ENCODE measurements at regions not wholly inside any gene's neighbourhood (a gene's known extent, or its start where the extent isn't known, plus 50 kb on each side); places are given as distances from the start of the nearest gene placed in this dataset.
A peak's percentile ranks its signal among the peaks of the same experiment; 100 is the strongest.

DNA sequence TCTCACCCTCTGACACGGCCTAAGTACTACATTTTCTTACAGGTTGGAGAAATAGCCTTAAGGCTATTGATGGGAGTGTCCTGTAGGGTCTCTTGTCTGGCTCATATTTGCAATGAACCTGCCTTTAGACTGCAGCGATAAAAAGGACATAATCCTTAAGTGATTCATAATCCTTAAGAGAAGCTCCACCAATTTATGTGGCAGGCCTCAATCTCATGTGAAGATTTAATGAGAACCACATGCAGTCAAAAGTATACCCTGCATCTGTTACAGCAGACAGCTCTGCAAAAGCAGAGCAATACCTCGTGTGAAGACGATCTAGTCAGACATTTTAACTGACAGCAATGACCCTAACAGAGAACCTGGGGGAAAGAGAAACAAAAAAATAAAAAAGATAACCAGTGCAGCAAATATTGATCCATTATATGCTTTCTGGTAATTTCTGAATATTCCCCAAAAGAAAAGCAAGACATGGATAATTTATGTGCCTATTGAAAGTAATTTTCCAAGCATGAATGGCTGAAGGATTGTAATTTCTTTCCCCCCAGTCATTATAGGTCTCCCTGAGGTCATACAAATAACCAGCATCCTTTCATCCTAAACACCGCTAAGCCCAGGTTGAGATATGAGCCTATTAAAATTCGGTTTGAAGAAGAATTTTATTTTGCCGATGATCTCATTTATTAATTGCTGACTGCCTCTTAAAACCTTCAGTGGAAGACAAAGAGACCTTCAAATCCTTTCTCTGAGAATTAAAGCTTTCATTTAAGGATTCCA is 321.8 kb upstream of the NBEA start:
- no peak overlapping the region for H3K27ac ChIP-seq (ENCODE audit: low read depth, low read length)
- no peaks in the 10 kb centered on the region; the same call in 1 of the 2 replicates for H3K4me1 ChIP-seq (ENCODE audit: control insufficient read depth, insufficient read depth, low read length)
- H3K36me3 ChIP-seq (ENCODE audit: control insufficient read depth, insufficient read depth, low read length) = no peaks in the 10 kb centered on the region
- no peak overlapping the region for H3K4me3 ChIP-seq (ENCODE audit: low read depth, low read length)
- no peak overlapping the region for H3K9ac ChIP-seq (ENCODE audit: low read depth, low read length)
- H3K27me3 ChIP-seq (ENCODE audit: control insufficient read depth, insufficient read depth, low read length) = no peaks in the 10 kb centered on the region
- H3K9me3 ChIP-seq (ENCODE audit: control insufficient read depth, insufficient read depth, low read length) = no peaks in the 10 kb centered on the region

DNA sequence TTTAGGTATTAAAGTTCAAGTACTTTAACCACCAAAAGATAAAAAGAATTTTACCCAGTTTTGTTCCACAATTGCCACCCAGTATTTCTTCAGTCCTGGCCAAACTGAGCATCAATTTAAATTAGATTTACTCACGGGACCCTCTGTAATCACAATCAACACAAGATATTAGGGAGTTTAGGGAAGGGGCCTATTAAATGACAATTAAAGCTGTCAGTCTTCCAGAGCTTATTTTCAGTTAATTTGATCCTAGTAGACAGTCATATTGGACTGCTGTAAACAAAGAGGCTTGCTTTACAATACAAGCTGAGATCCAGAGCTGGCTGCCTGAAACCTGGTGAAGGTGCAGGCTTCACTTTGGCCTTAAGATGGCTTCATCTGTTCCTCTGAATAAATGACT is 321.2 kb upstream of the NBEA start:
- no peaks in the 10 kb centered on the region; the same call in 1 of the 2 replicates for H3K4me1 ChIP-seq (ENCODE audit: control insufficient read depth, insufficient read depth, low read length)
- no peaks in the 10 kb centered on the region for H3K36me3 ChIP-seq (ENCODE audit: control insufficient read depth, insufficient read depth, low read length)
- no peak overlapping the region for H3K9ac ChIP-seq (ENCODE audit: low read depth, low read length)
- no peak overlapping the region for H3K4me3 ChIP-seq (ENCODE audit: low read depth, low read length)
- H3K9me3 ChIP-seq (ENCODE audit: control insufficient read depth, insufficient read depth, low read length) = no peaks in the 10 kb centered on the region
- no peak overlapping the region for H3K27ac ChIP-seq (ENCODE audit: low read depth, low read length)
- no peaks in the 10 kb centered on the region for H3K27me3 ChIP-seq (ENCODE audit: control insufficient read depth, insufficient read depth, low read length)

DNA sequence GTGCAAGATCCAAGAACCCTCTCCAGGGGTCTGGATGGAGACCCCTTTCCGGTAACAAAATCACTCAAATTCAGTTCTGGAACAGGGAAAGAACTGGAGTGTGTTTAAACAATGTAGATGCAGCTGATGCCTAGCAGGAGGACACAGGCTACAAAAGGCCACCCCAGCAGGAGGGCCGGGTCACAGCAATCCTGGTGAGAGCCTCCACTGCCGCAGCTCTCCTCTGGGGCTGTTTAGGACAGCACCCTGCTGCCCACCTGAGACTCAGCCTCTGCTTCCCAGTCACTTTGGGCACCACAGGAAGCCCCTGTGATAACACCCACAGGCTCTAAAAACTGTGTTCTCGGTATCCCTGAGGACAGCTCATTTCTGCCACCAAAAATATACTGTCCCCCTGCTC is 318.7 kb upstream of the NBEA start:
- Histone ChIP-seq H3K4me3 (ENCODE audit: low read depth, low read length) (no peak overlapping the region), H3K9me3 (ENCODE audit: control insufficient read depth, insufficient read depth, low read length) (no peaks in the 10 kb centered on the region), H3K4me1 (ENCODE audit: control insufficient read depth, insufficient read depth, low read length) (peaks cover 9% of the 10 kb centered on the region), H3K9ac (ENCODE audit: low read depth, low read length) (no peak overlapping the region), H3K27me3 (ENCODE audit: control insufficient read depth, insufficient read depth, low read length) (no peaks in the 10 kb centered on the region), H3K36me3 (ENCODE audit: control insufficient read depth, insufficient read depth, low read length) (no peaks in the 10 kb centered on the region), H3K27ac (ENCODE audit: low read depth, low read length) (no peak overlapping the region)

DNA sequence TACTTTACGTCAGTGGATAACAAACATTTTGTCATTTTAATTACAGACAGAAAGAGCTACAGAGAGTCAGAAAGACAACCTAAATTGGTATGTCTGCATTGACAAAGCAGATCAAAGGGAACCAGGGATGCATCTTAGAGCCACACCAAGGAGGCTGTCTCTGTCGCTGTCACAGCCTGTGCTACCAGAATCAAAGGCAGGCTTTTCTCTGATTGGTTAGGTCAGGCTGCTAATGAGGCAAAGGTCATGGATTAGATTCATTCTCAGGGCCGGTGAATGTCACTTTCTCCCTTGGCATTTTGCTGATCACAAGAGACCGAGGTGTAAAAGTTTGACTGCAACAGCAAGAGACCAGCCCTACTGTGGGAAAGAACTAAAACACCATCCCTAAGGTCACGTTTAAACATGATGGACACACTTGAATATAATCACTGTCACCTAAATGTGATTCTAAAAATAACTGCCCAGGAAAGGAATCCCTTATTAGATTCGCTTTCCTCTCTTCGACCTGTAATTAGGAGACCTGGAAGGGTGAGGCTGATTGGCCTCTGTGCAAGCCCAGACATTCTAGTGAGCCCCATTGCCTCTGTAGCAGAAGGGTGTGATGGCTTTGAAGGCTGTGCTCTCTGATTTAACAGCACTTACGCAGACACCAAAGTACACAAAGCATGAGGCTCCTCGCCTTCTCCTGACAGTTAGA is 314.4 kb upstream of the NBEA start:
- no peak overlapping the region for H3K27ac ChIP-seq (ENCODE audit: low read depth, low read length)
- H3K4me3 ChIP-seq (ENCODE audit: low read depth, low read length) = no peak overlapping the region
- no peaks in the 10 kb centered on the region for H3K9me3 ChIP-seq (ENCODE audit: control insufficient read depth, insufficient read depth, low read length)
- H3K9ac ChIP-seq (ENCODE audit: low read depth, low read length) = no peak overlapping the region
- peaks cover 9% of the 10 kb centered on the region for H3K4me1 ChIP-seq (ENCODE audit: control insufficient read depth, insufficient read depth, low read length)
- no peaks in the 10 kb centered on the region for H3K27me3 ChIP-seq (ENCODE audit: control insufficient read depth, insufficient read depth, low read length)
- H3K36me3 ChIP-seq (ENCODE audit: control insufficient read depth, insufficient read depth, low read length) = no peaks in the 10 kb centered on the region

DNA sequence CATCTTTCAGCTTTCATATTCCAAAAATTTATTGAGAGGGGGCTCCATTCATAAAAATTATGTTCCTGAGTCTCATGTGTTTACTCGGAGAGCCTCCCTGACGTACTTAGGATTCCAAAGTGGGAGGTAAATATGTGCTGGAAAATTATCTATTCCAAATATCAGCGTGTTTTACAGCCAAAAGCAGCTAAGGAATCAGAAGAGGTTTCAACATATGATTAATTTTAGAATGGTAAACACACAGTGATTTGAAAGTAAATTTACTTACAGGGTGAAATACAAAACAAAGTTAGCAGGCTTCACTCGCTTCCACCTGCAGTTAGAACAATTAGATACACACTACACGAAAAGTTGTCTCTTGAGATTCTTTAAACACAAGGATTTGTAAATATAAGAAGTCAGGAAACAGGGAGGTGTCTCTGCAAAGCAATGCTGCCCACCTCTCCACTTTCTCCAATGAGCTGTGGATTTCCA is 313.8 kb upstream of the NBEA start:
- no peak overlapping the region for H3K9ac ChIP-seq (ENCODE audit: low read depth, low read length)
- no peaks in the 10 kb centered on the region for H3K36me3 ChIP-seq (ENCODE audit: control insufficient read depth, insufficient read depth, low read length)
- no peaks in the 10 kb centered on the region for H3K27me3 ChIP-seq (ENCODE audit: control insufficient read depth, insufficient read depth, low read length)
- H3K9me3 ChIP-seq (ENCODE audit: control insufficient read depth, insufficient read depth, low read length) = no peaks in the 10 kb centered on the region
- H3K27ac ChIP-seq (ENCODE audit: low read depth, low read length) = no peak overlapping the region
- H3K4me1 ChIP-seq (ENCODE audit: control insufficient read depth, insufficient read depth, low read length) = peaks cover 9% of the 10 kb centered on the region
- no peak overlapping the region for H3K4me3 ChIP-seq (ENCODE audit: low read depth, low read length)

DNA sequence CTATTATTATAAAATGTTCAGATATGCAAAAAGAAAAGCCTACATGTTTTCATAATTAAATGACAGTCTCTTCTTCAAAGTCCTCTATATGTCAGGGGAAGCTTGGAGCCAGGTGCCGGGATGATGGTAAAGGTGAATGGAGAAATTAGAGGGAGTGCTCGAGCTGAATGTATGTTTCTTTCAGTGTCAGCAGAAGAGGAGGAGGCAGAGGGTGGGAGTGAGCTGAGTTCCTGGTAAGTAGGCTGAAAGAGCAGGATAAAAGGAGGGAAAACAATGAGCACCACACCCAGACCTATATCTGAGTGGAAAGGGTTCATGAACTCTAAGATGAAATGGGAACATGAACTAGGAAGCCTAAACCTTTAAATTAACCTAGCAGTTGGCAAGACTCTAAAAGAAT is 307.6 kb upstream of the NBEA start:
- H3K4me3 ChIP-seq (ENCODE audit: low read depth, low read length) = no peak overlapping the region
- no peaks in the 10 kb centered on the region for H3K27me3 ChIP-seq (ENCODE audit: control insufficient read depth, insufficient read depth, low read length)
- peaks cover 14% of the 10 kb centered on the region for H3K4me1 ChIP-seq (ENCODE audit: control insufficient read depth, insufficient read depth, low read length)
- H3K9ac ChIP-seq (ENCODE audit: low read depth, low read length) = no peak overlapping the region
- no peaks in the 10 kb centered on the region for H3K36me3 ChIP-seq (ENCODE audit: control insufficient read depth, insufficient read depth, low read length)
- H3K27ac ChIP-seq (ENCODE audit: low read depth, low read length) = no peak overlapping the region
- H3K9me3 ChIP-seq (ENCODE audit: control insufficient read depth, insufficient read depth, low read length) = no peaks in the 10 kb centered on the region

DNA sequence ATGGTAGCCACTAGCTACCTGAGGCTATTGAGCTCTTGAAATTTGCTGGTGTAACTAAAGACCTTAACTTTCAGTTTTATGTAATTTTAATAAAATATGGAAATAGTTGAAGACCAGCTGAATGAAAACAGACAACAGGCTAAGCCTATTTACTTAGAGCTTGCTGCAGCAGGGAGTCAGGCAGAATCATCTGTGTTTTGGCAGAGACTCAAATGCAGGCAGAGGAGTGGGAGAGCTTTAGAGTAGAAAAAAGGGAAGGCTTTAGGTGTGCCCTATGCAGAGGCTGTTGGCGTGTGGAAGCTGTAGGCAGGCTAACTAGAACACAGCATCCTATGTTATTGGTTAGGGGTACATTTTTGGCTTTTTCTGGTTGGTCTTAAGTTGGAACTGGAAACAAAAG is 304.9 kb upstream of the NBEA start:
- H3K9me3 ChIP-seq (ENCODE audit: control insufficient read depth, insufficient read depth, low read length) = no peaks in the 10 kb centered on the region
- H3K36me3 ChIP-seq (ENCODE audit: control insufficient read depth, insufficient read depth, low read length) = no peaks in the 10 kb centered on the region
- no peak overlapping the region for H3K9ac ChIP-seq (ENCODE audit: low read depth, low read length)
- H3K27me3 ChIP-seq (ENCODE audit: control insufficient read depth, insufficient read depth, low read length) = no peaks in the 10 kb centered on the region
- H3K4me1 ChIP-seq (ENCODE audit: control insufficient read depth, insufficient read depth, low read length) = peaks cover 20% of the 10 kb centered on the region
- H3K4me3 ChIP-seq (ENCODE audit: low read depth, low read length) = no peak overlapping the region
- H3K27ac ChIP-seq (ENCODE audit: low read depth, low read length) = no peak overlapping the region

DNA sequence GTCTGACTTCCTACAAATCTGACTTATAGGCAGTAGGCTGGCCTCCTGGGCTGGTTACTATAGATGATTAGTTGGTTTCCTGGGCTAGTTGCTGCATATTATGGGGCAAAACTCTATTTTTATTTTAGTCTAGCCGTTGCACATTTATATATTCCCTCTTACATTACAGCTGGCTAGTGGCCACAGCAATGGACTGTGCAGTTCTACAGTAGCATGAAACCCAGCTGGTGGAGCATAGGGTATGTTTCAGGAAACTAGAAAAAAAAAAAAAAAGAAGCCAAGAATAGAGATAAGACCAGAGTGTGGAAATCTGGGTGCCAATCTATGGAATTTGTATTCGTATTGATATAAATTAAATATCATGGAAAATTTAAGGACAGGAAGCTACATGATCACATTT is 304.4 kb upstream of the NBEA start:
- H3K27ac ChIP-seq (ENCODE audit: low read depth, low read length) = no peak overlapping the region

DNA sequence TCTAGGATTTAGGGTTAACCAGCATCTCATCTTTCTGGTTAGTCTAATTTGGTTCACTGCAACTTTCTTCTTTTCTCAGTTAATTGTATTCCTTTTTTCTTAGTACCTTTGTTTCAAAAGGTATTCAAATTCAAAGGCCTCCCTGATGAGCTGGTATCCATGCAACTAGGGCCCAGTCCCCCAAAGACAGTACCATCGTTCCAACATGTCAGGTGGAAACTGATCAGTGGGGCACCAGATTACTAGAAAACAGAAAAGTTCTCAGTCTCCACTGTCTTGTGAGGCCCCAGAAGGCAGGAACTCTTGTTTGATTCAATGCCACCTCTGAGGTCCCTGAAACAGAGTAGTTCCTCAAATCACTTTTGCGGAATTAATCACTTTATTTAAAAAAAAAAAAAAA is 303.2 kb upstream of the NBEA start:
- no peaks in the 10 kb centered on the region for H3K9me3 ChIP-seq (ENCODE audit: control insufficient read depth, insufficient read depth, low read length)
- H3K9ac ChIP-seq (ENCODE audit: low read depth, low read length) = no peak overlapping the region
- no peak overlapping the region for H3K27ac ChIP-seq (ENCODE audit: low read depth, low read length)
- H3K27me3 ChIP-seq (ENCODE audit: control insufficient read depth, insufficient read depth, low read length) = no peaks in the 10 kb centered on the region
- no peaks in the 10 kb centered on the region for H3K36me3 ChIP-seq (ENCODE audit: control insufficient read depth, insufficient read depth, low read length)
- 0 out of 2 replicates have a peak overlapping the region, but pooled peaks have one; percentile 14 for H3K4me3 ChIP-seq (ENCODE audit: low read depth, low read length)
- peaks cover 20% of the 10 kb centered on the region for H3K4me1 ChIP-seq (ENCODE audit: control insufficient read depth, insufficient read depth, low read length)

More for the DNA sequence above, 304.4 kb upstream of the NBEA start:
- Histone ChIP-seq H3K4me1 (ENCODE audit: control insufficient read depth, insufficient read depth, low read length) (peaks cover 20% of the 10 kb centered on the region), H3K9ac (ENCODE audit: low read depth, low read length) (no peak overlapping the region), H3K9me3 (ENCODE audit: control insufficient read depth, insufficient read depth, low read length) (no peaks in the 10 kb centered on the region), H3K4me3 (ENCODE audit: low read depth, low read length) (no peak overlapping the region), H3K27me3 (ENCODE audit: control insufficient read depth, insufficient read depth, low read length) (no peaks in the 10 kb centered on the region), H3K36me3 (ENCODE audit: control insufficient read depth, insufficient read depth, low read length) (no peaks in the 10 kb centered on the region)

DNA sequence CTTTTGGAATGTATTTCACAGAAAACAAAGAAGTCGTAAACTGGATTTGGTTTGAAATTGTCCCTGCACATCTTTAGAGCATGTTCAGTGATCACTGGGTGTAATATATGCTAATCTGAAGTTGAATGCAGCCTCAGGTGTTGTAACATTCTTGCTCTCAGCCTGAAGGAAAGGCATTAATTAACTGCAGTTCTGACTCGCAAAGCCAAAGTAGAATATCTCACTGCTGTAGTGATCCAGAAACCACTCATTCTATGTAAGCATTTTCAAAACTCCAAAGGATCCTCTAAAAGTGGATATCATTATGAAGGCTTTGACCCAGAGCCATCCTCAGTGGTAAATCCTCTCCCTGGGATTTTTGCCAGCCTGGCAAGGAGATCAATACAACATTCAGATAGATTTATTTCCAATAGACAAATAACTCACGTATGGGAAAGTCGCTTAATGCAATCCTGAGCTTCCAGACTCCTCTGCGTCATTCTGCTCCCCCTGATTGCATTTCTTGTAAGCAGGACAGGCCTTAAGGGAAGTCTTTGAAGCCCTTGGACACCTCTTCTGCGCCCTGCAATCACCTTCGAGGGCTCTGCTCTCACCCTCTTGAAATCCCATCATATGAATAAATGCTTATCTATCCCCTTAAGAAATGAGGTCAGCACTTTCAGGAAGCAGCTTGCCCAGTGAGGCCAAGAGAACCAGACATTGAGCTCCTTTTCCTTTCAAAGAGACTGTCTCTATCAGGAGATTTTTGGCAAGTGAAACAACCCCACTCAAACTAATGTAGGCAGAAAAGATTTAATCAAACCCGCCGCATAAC is 301.7 kb upstream of the NBEA start:
- Histone ChIP-seq H3K27ac (ENCODE audit: low read depth, low read length) (no peak overlapping the region), H3K4me3 (ENCODE audit: low read depth, low read length) (no peak overlapping the region), H3K4me1 (ENCODE audit: control insufficient read depth, insufficient read depth, low read length) (peaks cover 20% of the 10 kb centered on the region), H3K9ac (ENCODE audit: low read depth, low read length) (no peak overlapping the region), H3K9me3 (ENCODE audit: control insufficient read depth, insufficient read depth, low read length) (no peaks in the 10 kb centered on the region), H3K36me3 (ENCODE audit: control insufficient read depth, insufficient read depth, low read length) (no peaks in the 10 kb centered on the region), H3K27me3 (ENCODE audit: control insufficient read depth, insufficient read depth, low read length) (no peaks in the 10 kb centered on the region)

DNA sequence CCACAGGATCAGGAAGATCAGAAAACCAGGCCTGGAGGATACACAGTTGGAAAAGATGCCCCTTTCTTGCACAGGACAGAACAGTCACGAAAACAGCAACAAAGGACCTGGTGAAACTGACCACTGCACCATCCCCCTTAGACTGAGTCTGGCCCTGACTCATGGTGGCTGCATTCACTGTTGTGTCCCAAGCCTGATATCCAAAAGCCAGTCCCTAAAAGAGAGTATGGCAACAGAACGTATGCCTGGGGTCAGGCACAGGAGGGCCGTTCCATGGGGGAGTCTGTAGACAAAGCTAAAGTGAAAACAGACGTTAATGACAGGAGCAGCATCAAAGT is 301.1 kb upstream of the NBEA start:
- Histone ChIP-seq H3K27me3 (ENCODE audit: control insufficient read depth, insufficient read depth, low read length) (no peaks in the 10 kb centered on the region), H3K36me3 (ENCODE audit: control insufficient read depth, insufficient read depth, low read length) (no peaks in the 10 kb centered on the region), H3K27ac (ENCODE audit: low read depth, low read length) (no peak overlapping the region), H3K4me3 (ENCODE audit: low read depth, low read length) (no peak overlapping the region), H3K4me1 (ENCODE audit: control insufficient read depth, insufficient read depth, low read length) (peaks cover 20% of the 10 kb centered on the region), H3K9ac (ENCODE audit: low read depth, low read length) (no peak overlapping the region), H3K9me3 (ENCODE audit: control insufficient read depth, insufficient read depth, low read length) (no peaks in the 10 kb centered on the region)
